Stimulated activated naive CD4-positive, alpha-beta T cell treated with Interleukin-2 at 50 U/mL for 16 hours (primary cell): ENCODE measurements at regions not wholly inside any gene's neighbourhood (a gene's known extent, or its start where the extent isn't known, plus 50 kb on each side); places are given as distances from the start of the nearest gene placed in this dataset.
"Not testable (repeated sequence)": the region's sequence is repeated elsewhere in the genome, so short reads cannot be mapped to it uniquely, and the experiment has no call there.

Experiments
- DNase-seq: peaks from one replicate; lab custom pipeline; 2025; lab: John Stamatoyannopoulos, UW

DNA sequence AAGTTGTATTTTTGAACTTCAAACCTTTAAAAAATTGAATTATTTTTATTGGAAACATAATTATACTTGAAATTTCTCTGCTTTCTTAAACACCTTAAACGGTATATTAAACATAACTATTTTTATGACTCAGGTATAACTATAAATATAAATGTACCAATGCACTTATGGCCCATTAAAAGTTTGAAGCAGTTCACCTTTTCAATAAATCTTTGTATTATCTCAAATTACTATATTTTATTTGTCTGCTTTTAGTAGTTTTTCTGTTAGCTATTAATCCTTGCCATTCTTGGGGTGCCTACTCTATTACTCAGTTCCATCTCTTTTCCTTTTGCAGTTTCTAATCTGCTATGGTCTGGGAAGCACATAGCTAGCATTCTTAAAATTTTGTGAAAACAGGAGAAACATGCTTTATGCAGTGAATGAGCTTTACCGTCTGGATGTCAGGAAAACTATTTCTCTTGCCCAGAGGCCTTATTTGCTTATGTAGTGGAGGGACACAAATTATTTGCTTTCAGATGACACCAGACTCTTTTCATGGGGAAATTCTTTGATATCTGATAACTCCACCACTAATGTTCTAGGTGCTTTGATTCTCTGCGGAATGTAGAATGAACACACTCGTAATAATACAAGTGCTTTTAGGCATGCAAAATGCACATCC, 378.9 kb upstream of the CITED2 start:
- DNase-seq, result no peak

- DNase-seq, result no peak
Measured at GRCh38 chr6:139752086-139752485, 377.6 kb upstream of the CITED2 start.

GRCh38 chr6:139751179-139751578, 376.7 kb upstream of the CITED2 start:
- no peak for DNase-seq

DNA sequence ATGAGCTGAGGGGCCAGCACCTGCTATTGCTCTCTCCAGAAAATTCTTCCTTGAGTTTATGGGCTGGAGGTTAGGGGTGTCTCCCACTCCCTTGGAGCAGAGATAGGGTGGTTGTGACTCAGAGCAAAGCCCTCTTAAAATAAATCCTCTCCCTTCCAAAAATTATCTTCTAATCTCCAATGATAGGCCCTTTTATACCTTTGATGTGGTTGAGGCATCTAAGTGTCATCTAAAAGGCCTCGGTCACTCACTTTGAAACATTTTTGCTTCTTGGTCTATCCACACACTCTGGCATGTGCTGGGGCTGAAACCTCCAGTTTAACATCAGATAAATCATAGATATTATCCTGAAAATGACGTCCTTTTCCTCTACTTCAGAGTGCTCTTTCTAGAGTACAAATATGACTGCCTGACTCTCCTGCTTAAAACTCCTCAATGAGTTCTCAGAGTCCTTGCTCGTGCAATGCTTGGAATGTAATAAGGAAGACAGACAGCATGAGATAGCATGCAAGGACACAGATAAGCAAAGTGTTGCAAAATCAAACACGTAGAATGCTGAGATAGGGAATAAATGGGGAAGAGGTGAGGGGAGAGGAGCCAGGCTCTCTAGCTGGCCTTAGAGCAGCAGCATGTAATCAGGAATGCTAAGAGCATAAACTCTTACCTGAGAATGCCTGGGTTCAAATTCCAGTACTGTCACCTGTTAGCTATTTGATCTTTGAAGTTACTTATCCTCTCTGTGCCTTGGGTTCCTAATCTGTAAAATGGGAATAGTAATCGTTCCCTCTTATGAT, 374.1 kb upstream of the CITED2 start:
- DNase-seq, result no peak

- no peak for DNase-seq
Measured at GRCh38 chr6:139747154-139747553, 372.7 kb upstream of the CITED2 start.

DNA sequence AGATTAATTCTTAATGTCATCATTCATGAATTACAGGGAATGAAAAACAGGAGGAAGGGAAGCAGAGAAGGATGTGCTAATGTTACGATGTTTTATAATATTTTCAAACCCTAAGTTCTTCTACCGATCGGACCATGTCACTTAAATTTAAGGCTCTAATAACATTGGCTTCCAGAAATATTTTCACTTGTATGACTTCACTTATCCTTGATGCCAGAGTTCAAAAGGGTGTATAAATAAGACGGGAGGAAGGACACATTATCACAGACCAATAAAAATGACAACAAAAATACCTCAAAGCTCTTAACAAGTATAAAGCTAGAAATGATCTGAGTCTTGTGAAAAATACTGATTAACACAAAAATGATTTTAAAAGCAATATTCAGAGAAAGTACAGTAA, 370.4 kb upstream of the CITED2 start:
- no peak for DNase-seq

DNA sequence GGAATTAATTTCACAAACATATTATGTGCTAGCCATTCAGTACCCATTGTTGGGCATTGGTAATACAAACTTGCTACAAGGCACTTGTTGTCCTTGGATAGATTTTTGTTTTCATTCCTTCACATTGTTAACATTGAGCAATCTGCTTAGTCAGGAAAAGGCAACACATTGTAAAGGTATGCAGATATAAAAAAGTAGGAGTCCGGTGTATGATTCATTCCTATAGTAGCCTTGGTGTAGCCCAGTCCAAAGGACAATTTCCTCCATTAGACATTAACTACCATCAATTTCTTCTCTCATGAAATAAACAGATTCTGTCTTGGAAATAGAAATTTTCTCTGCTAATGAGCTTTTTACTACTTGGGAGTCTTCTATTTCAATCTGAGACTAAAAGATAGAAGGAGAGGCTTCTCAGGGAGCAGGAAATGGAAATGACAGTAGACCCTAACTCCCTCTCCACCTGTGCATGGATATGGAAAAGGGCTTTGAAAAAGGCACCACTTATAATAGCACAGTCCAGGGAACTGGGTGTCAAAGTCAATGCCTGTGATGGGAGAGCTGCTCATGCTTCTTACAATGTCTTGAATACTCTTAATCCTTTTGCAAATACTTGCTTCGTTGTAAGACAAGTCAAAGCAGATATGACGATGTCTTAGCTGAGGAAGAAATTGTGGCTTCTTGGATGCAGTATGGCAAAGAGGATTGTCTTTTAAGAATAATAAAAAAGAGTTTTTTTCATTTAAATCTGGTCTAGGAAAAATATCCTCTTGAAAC, 369.4 kb upstream of the CITED2 start:
- DNase-seq, result no peak

- no peak for DNase-seq
Measured at GRCh38 chr6:139742671-139743070, 368.2 kb upstream of the CITED2 start.

DNA sequence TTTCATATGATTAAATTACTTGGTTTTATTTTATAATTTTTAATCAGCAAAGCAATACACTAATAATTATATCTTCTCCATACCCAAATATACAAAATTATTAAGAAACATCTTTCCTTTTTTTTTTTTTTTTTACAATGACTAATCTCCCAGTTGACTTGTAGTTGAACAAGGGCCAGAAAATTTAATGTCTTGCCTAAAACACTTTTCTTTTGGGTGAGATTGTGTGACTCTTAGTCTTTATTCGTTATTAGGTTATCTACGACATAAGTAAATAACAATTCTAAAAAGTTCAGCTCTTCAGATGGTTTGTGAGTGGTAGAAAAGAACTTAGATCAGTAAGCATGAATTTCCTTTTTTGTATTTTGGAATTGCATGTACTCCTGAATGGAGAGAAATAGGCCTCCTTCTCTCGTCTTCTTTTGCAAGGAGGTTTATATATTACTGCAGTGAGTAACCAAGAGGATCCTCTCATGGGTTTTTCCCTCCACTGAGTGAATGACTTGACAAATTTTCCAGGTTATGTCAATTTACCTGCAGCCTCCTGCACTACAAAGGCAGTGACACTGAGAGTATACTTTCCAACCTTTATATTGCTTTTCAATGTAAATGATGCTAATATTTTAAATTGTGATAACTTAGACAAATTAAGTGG, 364.5 kb upstream of the CITED2 start:
- DNase-seq, result no peak

DNA sequence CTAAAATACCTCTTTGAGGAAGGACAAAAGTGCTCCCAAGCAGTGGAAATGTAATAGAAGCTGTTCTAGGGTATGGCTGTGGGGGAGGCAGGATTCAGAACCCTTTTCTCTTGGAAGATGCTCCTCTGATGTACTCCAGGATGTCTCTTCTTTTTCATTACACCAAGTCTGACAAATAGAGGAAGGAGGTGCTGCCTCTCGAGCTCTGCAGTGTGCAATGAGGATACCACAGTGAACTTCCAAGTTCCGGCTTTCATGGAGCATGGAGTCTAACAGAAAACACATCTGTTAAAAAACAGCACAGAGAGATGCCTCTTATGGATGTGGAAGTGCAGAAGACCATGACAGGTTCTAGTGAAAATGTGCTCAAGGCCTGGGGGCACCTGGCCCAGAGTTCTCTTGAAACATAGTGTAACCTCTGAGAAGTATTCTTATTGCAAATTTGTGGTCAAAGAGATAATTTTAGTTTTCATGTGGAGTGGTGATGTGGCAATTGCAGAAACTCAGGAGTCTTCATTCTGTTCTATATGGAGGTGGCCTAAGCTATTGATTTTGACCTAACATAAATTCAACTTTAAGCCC, 362.0 kb upstream of the CITED2 start:
- no peak for DNase-seq

- no peak for DNase-seq
Measured at GRCh38 chr6:139732451-139732850, 358.0 kb upstream of the CITED2 start.

DNA sequence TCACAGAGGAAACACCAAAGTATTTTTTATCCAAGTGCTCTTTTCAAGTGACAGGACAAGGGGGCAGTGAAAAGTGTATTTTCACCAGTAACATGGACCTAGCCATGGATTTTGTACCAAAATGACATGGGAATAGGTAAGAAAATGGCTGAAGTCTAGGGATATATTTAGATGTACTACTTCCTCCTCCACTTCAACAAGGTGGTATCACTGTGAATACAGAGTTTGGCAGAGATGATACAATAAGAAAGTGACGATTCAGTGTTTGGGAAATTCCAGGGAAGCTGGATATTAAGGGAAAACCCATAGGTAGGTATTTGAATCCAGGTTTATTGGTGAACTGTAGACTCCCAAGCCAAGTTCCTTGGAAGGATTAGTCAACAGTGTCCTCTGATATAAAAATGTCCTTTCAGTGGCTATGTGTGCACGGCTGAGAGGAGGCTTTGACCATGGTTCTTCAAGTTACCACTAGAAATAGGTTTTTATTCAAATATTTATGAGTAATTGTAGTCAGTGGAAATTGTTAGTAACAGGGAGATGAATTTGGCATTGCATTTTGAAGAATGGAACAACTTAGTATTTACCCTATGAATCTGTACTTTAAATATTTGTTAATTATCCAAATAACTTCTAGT, 356.0 kb upstream of the CITED2 start:
- DNase-seq, result no peak

GRCh38 chr6:139728876-139729427, 354.5 kb upstream of the CITED2 start:
- no peak for DNase-seq

- not testable (repeated sequence) for DNase-seq
Measured at GRCh38 chr6:139726272-139726671, 351.8 kb upstream of the CITED2 start.

DNA sequence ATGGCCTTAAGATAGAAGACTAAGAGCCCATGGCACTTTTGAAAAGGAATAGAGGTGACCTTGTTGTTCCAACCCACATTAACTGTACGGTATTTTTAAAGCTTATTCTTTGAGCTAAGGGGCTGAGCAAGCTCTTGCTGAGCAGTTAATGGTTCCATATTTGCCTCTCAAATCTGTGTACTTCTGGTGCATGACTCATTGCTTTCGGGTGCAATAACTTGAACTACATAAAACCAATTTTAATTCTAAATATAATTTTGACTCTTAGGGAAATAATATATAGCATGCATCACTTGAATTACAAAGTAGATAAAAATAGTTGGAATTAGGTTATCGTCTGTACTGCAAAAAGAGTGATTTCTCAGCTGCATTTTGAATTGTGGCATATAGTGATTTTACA, 348.1 kb upstream of the CITED2 start:
- no peak for DNase-seq

GRCh38 chr6:139721954-139722353, 347.5 kb upstream of the CITED2 start:
- DNase-seq, result no peak

GRCh38 chr6:139713900-139714506, 339.6 kb upstream of the CITED2 start:
- DNase-seq, result no peak

GRCh38 chr6:139713424-139713823, 339.0 kb upstream of the CITED2 start:
- DNase-seq, result no peak

- DNase-seq, result no peak
Measured at GRCh38 chr6:139712830-139713229, 338.4 kb upstream of the CITED2 start.

GRCh38 chr6:139711804-139712585, 337.5 kb upstream of the CITED2 start:
- DNase-seq, result no peak
